Activated CD8-positive, alpha-beta memory T cell treated with anti-CD3 and anti-CD28 coated beads, Interleukin-2, amount 10 ng/mL, durations not matched to agents 7 days and 5 days (primary cell): ENCODE measurements at regions not wholly inside any gene's neighbourhood (a gene's known extent, or its start where the extent isn't known, plus 50 kb on each side); places are given as distances from the start of the nearest gene placed in this dataset.

Source experiments
- ATAC-seq: fragments of 150-1000 bp; cut with Tn5 transposase; one replicate; pipeline ENCODE4 v1.10.0; 2021; ENCODE audit warnings: moderate library complexity
- CTCF ChIA-PET: fragments of 350-600 bp; sonication (Branson Sonifier 250); formaldehyde crosslinking; loops from one replicate; lab custom pipeline; 2021; ENCODE audit warnings: antibody characterized with exemption; lab: Charles Lee
- DNase-seq: peaks from one replicate; pipeline ENCODE4 v3.0.0-alpha.2; 2020
- H3K27ac Mint-ChIP-seq: one replicate; pipeline ENCODE4 v1.8.0; 2021; ENCODE audit warnings: mild to moderate bottlenecking, mixed read lengths
- H3K27me3 Mint-ChIP-seq: one replicate; pipeline ENCODE4 v1.8.0; 2021; ENCODE audit warnings: mixed read lengths
- H3K36me3 Mint-ChIP-seq: one replicate; pipeline ENCODE4 v1.8.0; 2021; ENCODE audit warnings: mild to moderate bottlenecking, mixed read lengths
- H3K4me1 Mint-ChIP-seq: one replicate; pipeline ENCODE4 v1.8.0; 2021; ENCODE audit warnings: mixed read lengths
- H3K4me3 Mint-ChIP-seq: one replicate; pipeline ENCODE4 v1.8.0; 2021; ENCODE audit warnings: mild to moderate bottlenecking, moderate library complexity, mixed read lengths
- H3K9me3 Mint-ChIP-seq: one replicate; pipeline ENCODE4 v1.8.0; 2022; ENCODE audit warnings: low read depth, mixed read lengths

- no peaks in the 10 kb centered on the region for H3K36me3 Mint-ChIP-seq
- no peak overlapping the region for H3K4me3 Mint-ChIP-seq
- H3K9me3 Mint-ChIP-seq = peaks cover 2% of the 10 kb centered on the region
- no peak for DNase-seq
- CTCF ChIA-PET = no interaction called here
- H3K27me3 Mint-ChIP-seq = no peaks in the 10 kb centered on the region
- no peak overlapping the region for H3K27ac Mint-ChIP-seq
- ATAC-seq = no peak
- no peaks in the 10 kb centered on the region for H3K4me1 Mint-ChIP-seq
Measured at GRCh38 chr17:71470062-71470461, 650.8 kb upstream of the SOX9 start.

- ATAC-seq (no peak), DNase-seq (no peak)
- CTCF ChIA-PET = no interaction called here
- Mint-ChIP-seq H3K9me3 (peaks cover 3% of the 10 kb centered on the region), H3K27me3 (no peaks in the 10 kb centered on the region), H3K27ac (no peak overlapping the region), H3K36me3 (no peaks in the 10 kb centered on the region), H3K4me3 (no peak overlapping the region), H3K4me1 (no peaks in the 10 kb centered on the region)
Measured at GRCh38 chr17:71472809-71473789, 647.7 kb upstream of the SOX9 start.

- no peak overlapping the region for H3K27ac Mint-ChIP-seq
- H3K9me3 Mint-ChIP-seq = peaks cover 8% of the 10 kb centered on the region
- no peak for DNase-seq
- CTCF ChIA-PET = no interaction called here
- H3K36me3 Mint-ChIP-seq = no peaks in the 10 kb centered on the region
- H3K27me3 Mint-ChIP-seq = no peaks in the 10 kb centered on the region
- H3K4me1 Mint-ChIP-seq = no peaks in the 10 kb centered on the region
- no peak for ATAC-seq
- no peak overlapping the region for H3K4me3 Mint-ChIP-seq
Measured at GRCh38 chr17:71477356-71477755, 643.5 kb upstream of the SOX9 start.

- no peaks in the 10 kb centered on the region for H3K27me3 Mint-ChIP-seq
Measured at GRCh38 chr17:71480099-71480498, 640.7 kb upstream of the SOX9 start.

GRCh38 chr17:71482625-71483024 is 638.2 kb upstream of the SOX9 start:
- H3K9me3 Mint-ChIP-seq = peaks cover 9% of the 10 kb centered on the region
- no peak for ATAC-seq
- H3K4me3 Mint-ChIP-seq = no peak overlapping the region

More at GRCh38 chr17:71480099-71480498, 640.7 kb upstream of the SOX9 start:
- Mint-ChIP-seq H3K4me1 (no peaks in the 10 kb centered on the region), H3K4me3 (no peak overlapping the region), H3K9me3 (peaks cover 9% of the 10 kb centered on the region), H3K27ac (no peak overlapping the region), H3K36me3 (no peaks in the 10 kb centered on the region)
- ATAC-seq = no peak
- CTCF ChIA-PET = no interaction called here
- no peak for DNase-seq

GRCh38 chr17:71484546-71484945 is 636.3 kb upstream of the SOX9 start:
- Mint-ChIP-seq H3K9me3 (peaks cover 7% of the 10 kb centered on the region), H3K36me3 (no peaks in the 10 kb centered on the region), H3K27ac (no peak overlapping the region), H3K4me3 (no peak overlapping the region), H3K27me3 (no peaks in the 10 kb centered on the region), H3K4me1 (no peaks in the 10 kb centered on the region)
- CTCF ChIA-PET = no interaction called here
- no peak for ATAC-seq
- no peak for DNase-seq

More at GRCh38 chr17:71482625-71483024, 638.2 kb upstream of the SOX9 start:
- H3K4me1 Mint-ChIP-seq = no peaks in the 10 kb centered on the region
- DNase-seq = no peak
- no peaks in the 10 kb centered on the region for H3K27me3 Mint-ChIP-seq
- H3K27ac Mint-ChIP-seq = no peak overlapping the region
- CTCF ChIA-PET = no interaction called here
- H3K36me3 Mint-ChIP-seq = no peaks in the 10 kb centered on the region

GRCh38 chr17:71485426-71485825 is 635.4 kb upstream of the SOX9 start:
- no peak overlapping the region for H3K4me3 Mint-ChIP-seq
- peaks cover 3% of the 10 kb centered on the region for H3K9me3 Mint-ChIP-seq
- no peak overlapping the region for H3K27ac Mint-ChIP-seq
- no peaks in the 10 kb centered on the region for H3K4me1 Mint-ChIP-seq
- no peaks in the 10 kb centered on the region for H3K36me3 Mint-ChIP-seq
- no peak for DNase-seq
- ATAC-seq = no peak
- H3K27me3 Mint-ChIP-seq = no peaks in the 10 kb centered on the region
- CTCF ChIA-PET = no interaction called here

GRCh38 chr17:71486261-71486660 is 634.6 kb upstream of the SOX9 start:
- CTCF ChIA-PET = no interaction called here

GRCh38 chr17:71488851-71489250 is 632.0 kb upstream of the SOX9 start:
- Mint-ChIP-seq H3K27me3 (no peaks in the 10 kb centered on the region), H3K4me3 (no peak overlapping the region), H3K36me3 (no peaks in the 10 kb centered on the region), H3K4me1 (no peaks in the 10 kb centered on the region), H3K9me3 (peaks cover 7% of the 10 kb centered on the region), H3K27ac (no peak overlapping the region)
- no peak for ATAC-seq
- CTCF ChIA-PET = no interaction called here
- no peak for DNase-seq

More at GRCh38 chr17:71486261-71486660, 634.6 kb upstream of the SOX9 start:
- ATAC-seq = no peak
- Mint-ChIP-seq H3K36me3 (no peaks in the 10 kb centered on the region), H3K27me3 (no peaks in the 10 kb centered on the region), H3K9me3 (peaks cover 3% of the 10 kb centered on the region), H3K4me1 (no peaks in the 10 kb centered on the region), H3K27ac (no peak overlapping the region), H3K4me3 (no peak overlapping the region)
- no peak for DNase-seq

- CTCF ChIA-PET = no interaction called here
- H3K27ac Mint-ChIP-seq = no peak overlapping the region
- ATAC-seq = no peak
Measured at GRCh38 chr17:71494062-71494855, 626.6 kb upstream of the SOX9 start.

GRCh38 chr17:71495420-71495819 is 625.4 kb upstream of the SOX9 start:
- no peaks in the 10 kb centered on the region for H3K36me3 Mint-ChIP-seq
- H3K4me1 Mint-ChIP-seq = no peaks in the 10 kb centered on the region
- DNase-seq (no peak), ATAC-seq (no peak)
- H3K27me3 Mint-ChIP-seq = no peaks in the 10 kb centered on the region
- no peak overlapping the region for H3K4me3 Mint-ChIP-seq
- H3K9me3 Mint-ChIP-seq = peaks cover 4% of the 10 kb centered on the region
- CTCF ChIA-PET = no interaction called here
- H3K27ac Mint-ChIP-seq = no peak overlapping the region

More at GRCh38 chr17:71494062-71494855, 626.6 kb upstream of the SOX9 start:
- Mint-ChIP-seq H3K4me3 (no peak overlapping the region), H3K27me3 (no peaks in the 10 kb centered on the region), H3K4me1 (no peaks in the 10 kb centered on the region), H3K9me3 (peaks cover 4% of the 10 kb centered on the region), H3K36me3 (no peaks in the 10 kb centered on the region)
- DNase-seq = no peak

- Mint-ChIP-seq H3K9me3 (peaks cover 4% of the 10 kb centered on the region), H3K4me3 (no peak overlapping the region), H3K27ac (no peak overlapping the region), H3K36me3 (no peaks in the 10 kb centered on the region), H3K27me3 (no peaks in the 10 kb centered on the region), H3K4me1 (no peaks in the 10 kb centered on the region)
- no peak for ATAC-seq
- CTCF ChIA-PET = interaction anchor here (0.5 kb wide), 1 partner anchor 85 kb away, joined by 3 read pairs; no protein-coding TSS in a partner anchor
- no peak for DNase-seq
Measured at GRCh38 chr17:71496552-71496951, 624.3 kb upstream of the SOX9 start.

- Mint-ChIP-seq H3K27ac (no peak overlapping the region), H3K36me3 (no peaks in the 10 kb centered on the region), H3K4me1 (no peaks in the 10 kb centered on the region), H3K27me3 (no peaks in the 10 kb centered on the region), H3K9me3 (peaks cover under 1% of the 10 kb centered on the region), H3K4me3 (no peak overlapping the region)
- no peak for DNase-seq
- ATAC-seq = no peak
- CTCF ChIA-PET = no interaction called here
Measured at GRCh38 chr17:71500761-71501555, 619.9 kb upstream of the SOX9 start.
